ENCODE measurements at regions not wholly inside any gene's neighbourhood (a gene's known extent, or its start where the extent isn't known, plus 50 kb on each side); places are given as distances from the start of the nearest gene placed in this dataset.

DNA sequence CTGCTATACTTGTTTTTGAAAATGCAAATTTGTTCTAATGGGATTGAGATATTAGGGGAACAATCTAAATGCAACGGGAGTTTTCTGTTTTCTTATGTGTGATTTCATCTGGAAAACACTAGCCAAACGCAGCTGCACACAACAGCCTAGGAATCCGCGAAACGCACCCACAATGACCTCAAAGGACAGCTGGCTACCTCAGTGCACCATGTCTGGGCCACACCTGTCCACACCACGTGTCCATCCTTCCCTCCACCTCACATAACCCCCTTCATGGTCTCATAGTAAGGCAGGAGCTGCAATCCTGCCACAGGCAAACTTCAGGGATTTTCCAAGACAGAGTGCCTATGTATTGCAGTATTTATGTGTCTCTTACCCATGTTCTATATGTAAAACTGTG lies 382.5 kb upstream of the PRKCQ start (continued):
- TF ChIP-seq, protein P1, sequence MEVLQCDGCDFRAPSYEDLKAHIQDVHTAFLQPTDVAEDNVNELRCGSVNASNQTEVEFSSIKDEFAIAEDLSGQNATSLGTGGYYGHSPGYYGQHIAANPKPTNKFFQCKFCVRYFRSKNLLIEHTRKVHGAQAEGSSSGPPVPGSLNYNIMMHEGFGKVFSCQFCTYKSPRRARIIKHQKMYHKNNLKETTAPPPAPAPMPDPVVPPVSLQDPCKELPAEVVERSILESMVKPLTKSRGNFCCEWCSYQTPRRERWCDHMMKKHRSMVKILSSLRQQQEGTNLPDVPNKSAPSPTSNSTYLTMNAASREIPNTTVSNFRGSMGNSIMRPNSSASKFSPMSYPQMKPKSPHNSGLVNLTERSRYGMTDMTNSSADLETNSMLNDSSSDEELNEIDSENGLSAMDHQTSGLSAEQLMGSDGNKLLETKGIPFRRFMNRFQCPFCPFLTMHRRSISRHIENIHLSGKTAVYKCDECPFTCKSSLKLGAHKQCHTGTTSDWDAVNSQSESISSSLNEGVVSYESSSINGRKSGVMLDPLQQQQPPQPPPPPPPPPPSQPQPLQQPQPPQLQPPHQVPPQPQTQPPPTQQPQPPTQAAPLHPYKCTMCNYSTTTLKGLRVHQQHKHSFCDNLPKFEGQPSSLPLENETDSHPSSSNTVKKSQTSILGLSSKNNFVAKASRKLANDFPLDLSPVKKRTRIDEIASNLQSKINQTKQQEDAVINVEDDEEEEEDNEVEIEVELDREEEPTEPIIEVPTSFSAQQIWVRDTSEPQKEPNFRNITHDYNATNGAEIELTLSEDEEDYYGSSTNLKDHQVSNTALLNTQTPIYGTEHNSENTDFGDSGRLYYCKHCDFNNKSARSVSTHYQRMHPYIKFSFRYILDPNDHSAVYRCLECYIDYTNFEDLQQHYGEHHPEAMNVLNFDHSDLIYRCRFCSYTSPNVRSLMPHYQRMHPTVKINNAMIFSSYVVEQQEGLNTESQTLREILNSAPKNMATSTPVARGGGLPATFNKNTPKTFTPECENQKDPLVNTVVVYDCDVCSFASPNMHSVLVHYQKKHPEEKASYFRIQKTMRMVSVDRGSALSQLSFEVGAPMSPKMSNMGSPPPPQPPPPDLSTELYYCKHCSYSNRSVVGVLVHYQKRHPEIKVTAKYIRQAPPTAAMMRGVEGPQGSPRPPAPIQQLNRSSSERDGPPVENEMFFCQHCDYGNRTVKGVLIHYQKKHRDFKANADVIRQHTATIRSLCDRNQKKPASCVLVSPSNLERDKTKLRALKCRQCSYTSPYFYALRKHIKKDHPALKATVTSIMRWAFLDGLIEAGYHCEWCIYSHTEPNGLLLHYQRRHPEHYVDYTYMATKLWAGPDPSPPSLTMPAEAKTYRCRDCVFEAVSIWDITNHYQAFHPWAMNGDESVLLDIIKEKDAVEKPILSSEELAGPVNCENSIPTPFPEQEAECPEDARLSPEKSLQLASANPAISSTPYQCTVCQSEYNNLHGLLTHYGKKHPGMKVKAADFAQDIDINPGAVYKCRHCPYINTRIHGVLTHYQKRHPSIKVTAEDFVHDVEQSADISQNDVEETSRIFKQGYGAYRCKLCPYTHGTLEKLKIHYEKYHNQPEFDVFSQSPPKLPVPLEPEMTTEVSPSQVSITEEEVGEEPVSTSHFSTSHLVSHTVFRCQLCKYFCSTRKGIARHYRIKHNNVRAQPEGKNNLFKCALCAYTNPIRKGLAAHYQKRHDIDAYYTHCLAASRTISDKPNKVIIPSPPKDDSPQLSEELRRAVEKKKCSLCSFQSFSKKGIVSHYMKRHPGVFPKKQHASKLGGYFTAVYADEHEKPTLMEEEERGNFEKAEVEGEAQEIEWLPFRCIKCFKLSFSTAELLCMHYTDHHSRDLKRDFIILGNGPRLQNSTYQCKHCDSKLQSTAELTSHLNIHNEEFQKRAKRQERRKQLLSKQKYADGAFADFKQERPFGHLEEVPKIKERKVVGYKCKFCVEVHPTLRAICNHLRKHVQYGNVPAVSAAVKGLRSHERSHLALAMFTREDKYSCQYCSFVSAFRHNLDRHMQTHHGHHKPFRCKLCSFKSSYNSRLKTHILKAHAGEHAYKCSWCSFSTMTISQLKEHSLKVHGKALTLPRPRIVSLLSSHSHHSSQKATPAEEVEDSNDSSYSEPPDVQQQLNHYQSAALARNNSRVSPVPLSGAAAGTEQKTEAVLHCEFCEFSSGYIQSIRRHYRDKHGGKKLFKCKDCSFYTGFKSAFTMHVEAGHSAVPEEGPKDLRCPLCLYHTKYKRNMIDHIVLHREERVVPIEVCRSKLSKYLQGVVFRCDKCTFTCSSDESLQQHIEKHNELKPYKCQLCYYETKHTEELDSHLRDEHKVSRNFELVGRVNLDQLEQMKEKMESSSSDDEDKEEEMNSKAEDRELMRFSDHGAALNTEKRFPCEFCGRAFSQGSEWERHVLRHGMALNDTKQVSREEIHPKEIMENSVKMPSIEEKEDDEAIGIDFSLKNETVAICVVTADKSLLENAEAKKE (CRISPR knock-in tag; IDR thresholded peaks at IDR 0.05): no peak
- TF ChIP-seq, protein P2, sequence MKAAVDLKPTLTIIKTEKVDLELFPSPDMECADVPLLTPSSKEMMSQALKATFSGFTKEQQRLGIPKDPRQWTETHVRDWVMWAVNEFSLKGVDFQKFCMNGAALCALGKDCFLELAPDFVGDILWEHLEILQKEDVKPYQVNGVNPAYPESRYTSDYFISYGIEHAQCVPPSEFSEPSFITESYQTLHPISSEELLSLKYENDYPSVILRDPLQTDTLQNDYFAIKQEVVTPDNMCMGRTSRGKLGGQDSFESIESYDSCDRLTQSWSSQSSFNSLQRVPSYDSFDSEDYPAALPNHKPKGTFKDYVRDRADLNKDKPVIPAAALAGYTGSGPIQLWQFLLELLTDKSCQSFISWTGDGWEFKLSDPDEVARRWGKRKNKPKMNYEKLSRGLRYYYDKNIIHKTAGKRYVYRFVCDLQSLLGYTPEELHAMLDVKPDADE (IDR thresholded peaks at IDR 0.05): no peak

- H3K36me3 ChIP-seq (ENCODE audit: insufficient read depth): no peaks in the 10 kb centered on the region
- no peaks in the 10 kb centered on the region for H4K20me1 ChIP-seq (replicated peaks; ENCODE audit: insufficient read depth)
- H3K79me2 ChIP-seq (replicated peaks; ENCODE audit: insufficient read depth): no peaks in the 10 kb centered on the region
- DNase-seq (ENCODE audit: low spot score) (no peak), ATAC-seq (no peak)
- H3K27ac Mint-ChIP-seq: no peak overlapping the region
- H3K4me3 ChIP-seq: no peak overlapping the region
- H3K9me3 Mint-ChIP-seq: no peaks in the 10 kb centered on the region
- H3K4me2 ChIP-seq: no peak overlapping the region
- H3K27me3 ChIP-seq (ENCODE audit: insufficient read depth): no peaks in the 10 kb centered on the region
- H3K9me2 ChIP-seq (ENCODE audit: insufficient read depth): peaks cover 4% of the 10 kb centered on the region; the same call in 1 of the 2 replicates
- H3F3A ChIP-seq (replicated peaks; ENCODE audit: low read depth): no peaks in the 10 kb centered on the region
- no peak overlapping the region for H3K27ac ChIP-seq (ENCODE audit: low read depth)
- H3K4me1 Mint-ChIP-seq: peaks cover 3% of the 10 kb centered on the region; the same call in 1 of the 3 replicates
- H2AFZ ChIP-seq: no peak overlapping the region
- no peaks in the 10 kb centered on the region for H3K36me3 Mint-ChIP-seq (ENCODE audit: low read depth)
- H3K27me3 Mint-ChIP-seq (ENCODE audit: insufficient read depth, low read depth, poor library complexity): peaks cover 4% of the 10 kb centered on the region
- no peak overlapping the region for H3K4me3 Mint-ChIP-seq
- no peaks in the 10 kb centered on the region for H3K4me1 ChIP-seq (ENCODE audit: insufficient read depth)
- TF ChIP-seq EZH2phosphoT487 (IDR thresholded peaks at IDR 0.05; ENCODE audit: unreplicated experiment): no peak
- TF ChIP-seq STAT1 (IDR thresholded peaks at IDR 0.05; ENCODE audit: unreplicated experiment): no peak
- TF ChIP-seq JUNB (IDR thresholded peaks at IDR 0.05; ENCODE audit: unreplicated experiment): no peak
- TF ChIP-seq ZNF114 (CRISPR knock-in tag; IDR thresholded peaks at IDR 0.05): no peak
- no peak for TF ChIP-seq CTCF (conservative IDR thresholded peaks at IDR 0.05; ENCODE audit: low read depth in 2 of 2)
- TF ChIP-seq, protein P1 (CRISPR knock-in tag; IDR thresholded peaks at IDR 0.05): no peak
Measured at GRCh38 chr10:6958711-6959110, 378.6 kb upstream of the PRKCQ start.
